CD8-positive, alpha-beta memory T cell (primary cell): ENCODE measurements at regions not wholly inside any gene's neighbourhood (a gene's known extent, or its start where the extent isn't known, plus 50 kb on each side); places are given as distances from the start of the nearest gene placed in this dataset.
A peak's percentile ranks its signal among the peaks of the same experiment; 100 is the strongest.

ENCODE experiments used
- CTCF ChIA-PET: fragments of 350-600 bp; sonication (Branson Sonifier 250); formaldehyde crosslinking; loops from one replicate; lab custom pipeline; 2021; ENCODE audit warnings: antibody characterized with exemption; lab: Charles Lee
- POLR2A ChIA-PET: fragments of 350-600 bp; sonication (Branson Sonifier 250); formaldehyde crosslinking; loops from one replicate; lab custom pipeline; 2021; ENCODE audit warnings: antibody characterized with exemption; lab: Charles Lee
- DNase-seq, 5 donors: peaks; one replicate each; pipeline versions ENCODE4 v3.0.0 to v3.0.0-alpha.2; 2020 to 2022; ENCODE audit warnings: mixed read lengths in 1 of 5
- H3K27ac ChIP-seq: one replicate; pipeline ENCODE4 v1.7.0; 2013; ENCODE audit warnings: low read depth, mild to moderate bottlenecking, low read length, moderate library complexity
- H3K27me3 ChIP-seq: 2 replicates; pipeline ENCODE4 v1.7.0; 2013; ENCODE audit warnings: low read length, mild to moderate bottlenecking; ENCODE audit not compliant: insufficient read depth, poor library complexity, severe bottlenecking
- H3K36me3 ChIP-seq: 2 replicates; pipeline ENCODE4 v1.7.0; 2013; ENCODE audit warnings: mild to moderate bottlenecking, low read length, moderate library complexity; ENCODE audit not compliant: insufficient read depth
- H3K4me1 ChIP-seq: 2 replicates; pipeline ENCODE4 v1.7.0; 2013; ENCODE audit warnings: mild to moderate bottlenecking, low read length, moderate library complexity; ENCODE audit not compliant: insufficient read depth
- H3K4me3 ChIP-seq: 2 replicates; pipeline ENCODE4 v1.7.0; 2013; ENCODE audit warnings: mild to moderate bottlenecking, low read length
- H3K9me3 ChIP-seq: 2 replicates; pipeline ENCODE4 v1.7.0; 2013; ENCODE audit warnings: mild to moderate bottlenecking, low read length
- H3K27ac Mint-ChIP-seq, 8 donors: one replicate each; pipeline ENCODE4 v1.8.0; 2020 to 2021; ENCODE audit warnings: mixed read lengths in 8 of 8, mild to moderate bottlenecking in 6 of 8, inconsistent platforms in 3 of 8, moderate library complexity in 3 of 8
- H3K27me3 Mint-ChIP-seq, 2 donors: one replicate each; pipeline ENCODE4 v1.8.0; 2020 to 2021; ENCODE audit warnings: mixed read lengths in 2 of 2, mild to moderate bottlenecking in 1 of 2, moderate library complexity in 1 of 2
- H3K36me3 Mint-ChIP-seq, 3 donors: one replicate each; pipeline ENCODE4 v1.8.0; 2020 to 2021; ENCODE audit warnings: mixed read lengths in 3 of 3, inconsistent platforms in 1 of 3, mild to moderate bottlenecking in 1 of 3
- H3K4me1 Mint-ChIP-seq, 3 donors: one replicate each; pipeline ENCODE4 v1.8.0; 2020 to 2021; ENCODE audit warnings: mixed read lengths in 3 of 3, inconsistent platforms in 1 of 3, mild to moderate bottlenecking in 1 of 3
- H3K4me3 Mint-ChIP-seq, 7 donors: one replicate each; pipeline ENCODE4 v1.8.0; 2020 to 2021; ENCODE audit warnings: mixed read lengths in 7 of 7, mild to moderate bottlenecking in 6 of 7, moderate library complexity in 4 of 7, inconsistent platforms in 2 of 7
- H3K9me3 Mint-ChIP-seq, 5 donors: one replicate each; pipeline ENCODE4 v1.8.0; 2020 to 2022; ENCODE audit warnings: mixed read lengths in 5 of 5, mild to moderate bottlenecking in 3 of 5, moderate library complexity in 2 of 5, inconsistent platforms in 1 of 5

DNA sequence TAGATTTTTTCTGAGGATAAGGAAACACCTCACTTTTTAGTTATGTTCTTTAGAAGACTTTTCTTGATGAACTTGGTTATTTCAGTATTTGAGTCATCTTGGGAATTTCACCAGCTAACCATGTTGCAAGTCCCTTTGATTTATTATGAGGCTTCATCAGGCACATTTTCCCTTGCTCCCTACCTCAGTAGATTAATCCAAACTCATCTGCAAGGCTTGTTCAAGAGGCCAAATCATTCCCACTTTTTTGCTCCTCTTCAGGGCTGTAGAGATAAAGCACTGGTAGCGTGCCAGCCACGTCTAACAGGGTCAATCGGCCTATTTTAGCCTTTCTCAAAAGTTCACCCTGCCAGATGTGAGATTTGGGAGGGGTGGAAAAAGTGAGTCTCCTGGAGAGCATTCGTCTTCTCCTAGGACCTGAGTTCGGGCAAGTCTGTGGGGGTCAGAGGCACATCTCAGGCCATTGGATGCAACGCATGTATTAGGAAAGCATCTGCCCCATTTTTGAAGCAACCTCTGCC is 120.3 kb downstream of the RDH14 start:
- ChIA-PET POLR2A (no interaction called here), CTCF (no interaction called here)
- H3K4me1 ChIP-seq = no peaks in the 10 kb centered on the region
- no peaks in the 10 kb centered on the region for H3K36me3 Mint-ChIP-seq
- no peaks in the 10 kb centered on the region for H3K36me3 ChIP-seq
- H3K4me1 Mint-ChIP-seq = no peaks in the 10 kb centered on the region
- no peak overlapping the region for H3K4me3 ChIP-seq
- no peaks in the 10 kb centered on the region for H3K9me3 ChIP-seq
- DNase-seq = no peak
- no peaks in the 10 kb centered on the region for H3K9me3 Mint-ChIP-seq
- H3K27ac Mint-ChIP-seq = no peak overlapping the region
- H3K4me3 Mint-ChIP-seq = no peak overlapping the region
- H3K27me3 ChIP-seq = no peaks in the 10 kb centered on the region
- H3K27ac ChIP-seq = no peak overlapping the region
- peaks cover 3 to 26% of the 10 kb centered on the region in 2 donors for H3K27me3 Mint-ChIP-seq

DNA sequence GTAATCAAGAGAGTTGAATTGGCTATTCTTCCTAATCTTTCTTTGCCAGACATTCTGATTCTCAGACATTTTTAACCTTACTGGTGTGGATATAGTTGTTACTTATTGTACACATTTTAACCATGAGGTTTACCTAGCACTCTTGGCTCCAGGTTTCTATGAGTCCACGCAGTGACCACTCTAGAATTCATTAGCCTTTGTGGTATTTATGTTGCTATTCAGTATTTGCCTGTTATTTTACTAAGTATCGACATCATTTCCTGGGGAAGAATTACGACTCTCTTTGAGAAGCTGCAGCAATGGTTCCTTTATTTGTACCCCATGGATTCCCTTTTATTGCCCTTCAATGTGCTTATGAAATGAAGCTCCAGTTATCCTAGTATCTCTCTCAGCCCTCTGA is 120.7 kb downstream of the RDH14 start:
- no peaks in the 10 kb centered on the region for H3K4me1 Mint-ChIP-seq
- H3K27me3 ChIP-seq = no peaks in the 10 kb centered on the region
- H3K4me1 ChIP-seq = no peaks in the 10 kb centered on the region
- no peak for DNase-seq
- no peaks in the 10 kb centered on the region for H3K9me3 Mint-ChIP-seq
- H3K4me3 Mint-ChIP-seq = no peak overlapping the region
- no peaks in the 10 kb centered on the region for H3K9me3 ChIP-seq
- H3K27ac ChIP-seq = no peak overlapping the region
- no peak overlapping the region for H3K27ac Mint-ChIP-seq
- no peaks in the 10 kb centered on the region for H3K36me3 ChIP-seq
- no peaks in the 10 kb centered on the region for H3K36me3 Mint-ChIP-seq
- H3K27me3 Mint-ChIP-seq = peaks cover 0 to 26% of the 10 kb centered on the region in 2 donors
- no peak overlapping the region for H3K4me3 ChIP-seq
- POLR2A ChIA-PET = no interaction called here
- CTCF ChIA-PET = no interaction called here

DNA sequence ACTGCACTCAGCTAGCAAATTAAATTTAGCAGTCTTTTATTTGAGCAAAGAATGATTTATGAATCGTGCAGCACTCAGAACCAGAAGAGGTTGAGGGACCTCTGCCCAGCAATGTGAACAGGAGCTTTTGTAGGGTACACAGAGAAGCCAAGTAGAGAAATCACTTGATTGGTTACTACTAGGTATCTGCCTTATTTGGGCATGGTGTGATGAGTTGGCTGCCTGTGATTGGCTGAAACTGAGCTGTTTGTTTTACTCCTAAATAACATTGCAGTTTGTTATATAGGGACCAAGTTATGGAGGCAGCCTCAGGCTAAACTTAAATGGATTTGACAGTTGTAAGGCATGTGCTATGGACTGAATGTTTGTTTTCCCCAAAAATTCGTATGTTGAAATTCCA is 122.5 kb downstream of the RDH14 start:
- H3K27me3 ChIP-seq = no peaks in the 10 kb centered on the region
- no peaks in the 10 kb centered on the region for H3K36me3 ChIP-seq
- ChIA-PET CTCF (no interaction called here), POLR2A (no interaction called here)
- H3K27me3 Mint-ChIP-seq = peaks cover 0 to 30% of the 10 kb centered on the region in 2 donors
- H3K4me3 ChIP-seq = no peak overlapping the region
- H3K9me3 Mint-ChIP-seq = no peaks in the 10 kb centered on the region
- DNase-seq = no peak
- H3K9me3 ChIP-seq = no peaks in the 10 kb centered on the region
- H3K27ac ChIP-seq = no peak overlapping the region
- no peaks in the 10 kb centered on the region for H3K4me1 Mint-ChIP-seq
- no peak overlapping the region for H3K4me3 Mint-ChIP-seq
- H3K36me3 Mint-ChIP-seq = no peaks in the 10 kb centered on the region
- H3K4me1 ChIP-seq = no peaks in the 10 kb centered on the region
- no peak overlapping the region for H3K27ac Mint-ChIP-seq

DNA sequence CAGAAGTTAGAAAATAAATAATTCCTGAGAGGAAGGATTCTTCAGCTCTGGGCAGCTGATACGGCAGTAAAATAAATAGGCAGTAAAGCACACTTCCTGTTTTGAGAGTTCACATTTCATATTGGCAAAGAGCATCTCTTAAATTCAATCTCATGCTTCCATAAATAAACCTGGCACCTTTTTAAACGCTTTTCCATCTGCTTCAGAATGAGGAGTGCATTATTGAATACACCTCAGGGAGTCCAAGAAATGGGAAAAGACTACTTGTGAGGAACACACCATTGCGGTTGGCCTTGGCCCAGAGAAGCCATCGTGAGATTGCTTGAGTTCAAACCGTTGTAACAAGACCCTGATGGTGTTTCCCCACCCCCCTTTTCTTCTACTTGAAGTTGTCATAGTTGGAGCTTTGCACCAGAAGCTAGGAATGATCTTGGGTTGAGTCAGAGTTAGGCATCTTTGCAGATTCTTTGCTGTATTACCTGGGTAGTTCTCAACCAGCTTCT is 123.9 kb downstream of the RDH14 start:
- Histone ChIP-seq H3K4me1 (no peaks in the 10 kb centered on the region), H3K9me3 (no peaks in the 10 kb centered on the region), H3K27ac (no peak overlapping the region), H3K36me3 (no peaks in the 10 kb centered on the region), H3K27me3 (no peaks in the 10 kb centered on the region), H3K4me3 (no peak overlapping the region)
- H3K4me1 Mint-ChIP-seq = no peaks in the 10 kb centered on the region
- POLR2A ChIA-PET = no interaction called here
- no peaks in the 10 kb centered on the region for H3K9me3 Mint-ChIP-seq
- CTCF ChIA-PET = no interaction called here
- no peaks in the 10 kb centered on the region for H3K36me3 Mint-ChIP-seq
- DNase-seq = no peak
- peaks cover 0 to 19% of the 10 kb centered on the region in 2 donors for H3K27me3 Mint-ChIP-seq
- H3K4me3 Mint-ChIP-seq = no peak overlapping the region
- no peak overlapping the region for H3K27ac Mint-ChIP-seq

DNA sequence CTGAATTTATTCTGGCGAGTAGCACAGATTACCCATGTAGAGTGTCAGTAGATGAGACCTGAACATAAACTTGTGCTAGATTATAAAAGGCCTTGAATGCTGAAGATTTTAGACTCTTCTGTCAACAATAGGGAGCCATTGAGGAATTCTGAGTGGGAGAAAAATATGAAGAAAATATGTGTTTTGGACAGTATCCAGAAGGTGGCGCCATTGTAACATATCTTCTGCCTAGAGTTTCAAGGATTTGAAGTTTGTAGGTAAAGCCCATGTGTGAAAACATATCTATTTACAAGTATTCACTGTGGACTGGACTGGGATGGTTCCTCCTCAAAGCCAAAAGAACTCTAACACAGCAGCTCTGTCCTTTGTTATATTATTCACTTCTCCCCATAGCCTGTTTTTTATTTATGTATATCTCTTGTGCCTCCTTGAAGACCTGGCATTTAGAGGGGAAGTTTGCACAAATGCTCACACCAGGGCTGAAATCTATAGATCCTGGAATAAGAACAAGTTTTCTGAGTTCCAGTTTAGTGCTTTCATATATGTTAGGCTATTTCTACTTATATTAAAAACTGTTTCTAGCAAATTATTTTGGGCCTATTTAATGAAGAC is 124.9 kb downstream of the RDH14 start:
- Mint-ChIP-seq H3K27me3 (peaks cover 0 to 11% of the 10 kb centered on the region in 2 donors), H3K27ac (no peak overlapping the region), H3K4me3 (no peak overlapping the region), H3K36me3 (no peaks in the 10 kb centered on the region), H3K9me3 (no peaks in the 10 kb centered on the region), H3K4me1 (no peaks in the 10 kb centered on the region)
- DNase-seq = peak in 1 of 5 donors; percentile 0
- Histone ChIP-seq H3K27ac (no peak overlapping the region), H3K4me3 (no peak overlapping the region), H3K4me1 (no peaks in the 10 kb centered on the region), H3K36me3 (no peaks in the 10 kb centered on the region), H3K9me3 (no peaks in the 10 kb centered on the region), H3K27me3 (no peaks in the 10 kb centered on the region)
- ChIA-PET CTCF (no interaction called here), POLR2A (no interaction called here)

DNA sequence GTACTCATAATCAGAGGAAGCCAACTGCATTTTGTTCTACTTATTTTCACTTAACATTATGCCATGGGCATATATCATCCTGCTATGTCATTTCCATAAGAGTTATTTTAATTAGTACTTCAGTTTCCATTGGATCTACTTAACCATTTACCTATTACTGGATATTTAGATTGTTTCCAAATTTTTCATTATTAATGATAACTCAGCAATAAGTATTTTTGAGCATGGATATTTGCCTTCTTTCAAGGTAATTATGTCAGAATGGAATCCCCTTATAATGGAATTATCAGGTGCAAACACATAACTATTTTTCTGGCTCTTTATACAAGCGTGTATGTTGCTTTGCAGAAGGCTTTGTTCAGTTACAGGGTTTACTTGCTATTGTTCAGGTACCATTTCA is 126.6 kb downstream of the RDH14 start:
- H3K27ac ChIP-seq = no peak overlapping the region
- no peaks in the 10 kb centered on the region for H3K4me1 ChIP-seq
- CTCF ChIA-PET = no interaction called here
- Mint-ChIP-seq H3K4me3 (no peak overlapping the region), H3K27me3 (peaks cover 2 to 11% of the 10 kb centered on the region in 2 donors), H3K36me3 (no peaks in the 10 kb centered on the region), H3K4me1 (no peaks in the 10 kb centered on the region), H3K9me3 (no peaks in the 10 kb centered on the region), H3K27ac (no peak overlapping the region)
- H3K9me3 ChIP-seq = no peaks in the 10 kb centered on the region
- H3K36me3 ChIP-seq = no peaks in the 10 kb centered on the region
- POLR2A ChIA-PET = no interaction called here
- H3K4me3 ChIP-seq = no peak overlapping the region
- H3K27me3 ChIP-seq = no peaks in the 10 kb centered on the region
- no peak for DNase-seq

DNA sequence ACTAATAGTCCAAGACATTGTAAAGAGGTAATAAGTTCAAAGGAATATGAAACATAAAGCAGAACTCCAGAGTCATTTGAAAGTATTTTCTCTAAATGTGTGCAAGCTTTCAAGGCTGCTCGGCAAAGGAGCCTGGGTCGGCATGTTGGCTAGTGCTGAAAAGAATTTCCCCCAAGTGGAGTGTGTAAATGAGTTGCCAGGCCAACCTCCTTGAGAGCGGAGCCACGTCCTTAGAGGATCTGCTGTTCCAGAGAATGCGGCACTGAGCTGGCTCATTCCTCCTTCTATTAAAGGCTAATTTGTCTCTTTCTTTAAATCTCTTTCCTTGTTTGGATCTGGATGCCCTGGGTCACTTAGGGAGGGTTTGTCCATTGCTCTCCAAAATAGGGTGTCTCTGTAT is 127.5 kb downstream of the RDH14 start:
- Mint-ChIP-seq H3K4me1 (no peaks in the 10 kb centered on the region), H3K27ac (no peak overlapping the region), H3K36me3 (no peaks in the 10 kb centered on the region), H3K4me3 (no peak overlapping the region), H3K27me3 (peaks cover 2 to 11% of the 10 kb centered on the region in 2 donors), H3K9me3 (no peaks in the 10 kb centered on the region)
- H3K9me3 ChIP-seq = no peaks in the 10 kb centered on the region
- no peak overlapping the region for H3K4me3 ChIP-seq
- H3K27ac ChIP-seq = no peak overlapping the region
- H3K27me3 ChIP-seq = no peaks in the 10 kb centered on the region
- H3K4me1 ChIP-seq = no peaks in the 10 kb centered on the region
- CTCF ChIA-PET = no interaction called here
- DNase-seq = no peak
- H3K36me3 ChIP-seq = no peaks in the 10 kb centered on the region
- POLR2A ChIA-PET = no interaction called here

DNA sequence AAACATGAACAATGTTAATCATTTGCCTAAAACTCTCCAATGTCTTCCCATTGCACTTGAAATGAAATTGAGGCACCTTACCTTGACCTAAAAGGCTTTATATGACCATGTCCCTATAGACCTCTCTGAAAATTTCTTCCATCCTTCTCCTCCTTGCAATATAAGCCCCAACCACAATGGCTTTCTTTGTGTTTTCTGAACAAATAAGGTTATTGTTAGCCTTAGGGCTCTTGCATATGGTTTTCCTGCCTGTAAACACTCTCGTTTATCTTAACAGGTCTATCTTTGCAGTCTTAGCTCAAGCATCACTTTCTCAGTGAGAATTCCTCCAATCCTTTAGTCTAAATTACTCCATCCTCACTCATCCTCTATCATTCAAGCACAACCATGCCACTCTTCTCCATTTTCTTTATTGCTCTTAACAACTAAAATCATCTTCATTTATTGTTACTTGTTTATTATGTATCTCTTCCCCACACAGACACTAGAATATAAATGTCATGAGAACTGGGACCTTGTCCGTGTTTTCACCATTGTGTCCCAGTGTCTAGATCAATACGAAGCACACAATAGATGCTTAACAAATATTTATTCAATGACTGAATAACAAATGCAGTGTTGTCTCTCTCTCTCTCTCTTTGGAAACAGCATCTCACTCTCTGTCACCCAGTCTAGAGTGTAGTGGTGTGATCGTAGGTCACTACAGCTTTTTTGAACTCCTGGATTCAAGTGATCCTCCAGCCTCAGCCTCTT is 129.3 kb downstream of the RDH14 start:
- Mint-ChIP-seq H3K36me3 (no peaks in the 10 kb centered on the region), H3K9me3 (no peaks in the 10 kb centered on the region)
- POLR2A ChIA-PET = no interaction called here

More for the DNA sequence above, 129.3 kb downstream of the RDH14 start:
- H3K27me3 Mint-ChIP-seq = peaks cover 2 to 11% of the 10 kb centered on the region in 2 donors
- no peak overlapping the region for H3K4me3 Mint-ChIP-seq
- CTCF ChIA-PET = no interaction called here
- Histone ChIP-seq H3K4me3 (no peak overlapping the region), H3K36me3 (no peaks in the 10 kb centered on the region), H3K27me3 (no peaks in the 10 kb centered on the region), H3K4me1 (no peaks in the 10 kb centered on the region), H3K27ac (no peak overlapping the region), H3K9me3 (no peaks in the 10 kb centered on the region)
- H3K27ac Mint-ChIP-seq = no peak overlapping the region
- no peaks in the 10 kb centered on the region for H3K4me1 Mint-ChIP-seq
- no peak for DNase-seq
